ENCODE measurements at regions not wholly inside any gene's neighbourhood (a gene's known extent, or its start where the extent isn't known, plus 50 kb on each side); places are given as distances from the start of the nearest gene placed in this dataset.

DNA sequence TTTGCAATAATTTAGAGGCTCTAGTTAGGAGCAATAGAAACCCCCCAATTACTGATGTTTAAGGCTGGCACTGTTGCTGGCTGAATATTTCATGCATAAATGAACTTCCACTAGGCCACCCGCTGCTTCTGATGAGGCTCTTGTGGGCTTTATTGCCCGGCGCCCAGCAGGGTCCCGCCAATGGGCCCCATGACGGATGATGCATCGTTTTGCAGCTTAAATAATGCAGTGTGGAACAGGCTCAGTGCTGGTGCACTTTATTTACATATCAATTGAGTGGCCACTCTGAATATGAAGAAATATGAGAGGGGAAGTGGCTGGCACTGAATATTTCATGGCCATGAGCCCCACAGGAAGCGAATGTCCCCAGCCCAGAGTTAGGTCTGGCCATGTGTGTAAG is 155.3 kb upstream of the MAFB start:
- Histone ChIP-seq H3K4me3 (no peak overlapping the region), H3K27me3 (no peaks in the 10 kb centered on the region), H3K36me3 (no peaks in the 10 kb centered on the region), H3K4me1 (no peaks in the 10 kb centered on the region), H3K9me3 (no peaks in the 10 kb centered on the region), H3K27ac (no peak overlapping the region)
- TF ChIP-seq, protein P1, sequence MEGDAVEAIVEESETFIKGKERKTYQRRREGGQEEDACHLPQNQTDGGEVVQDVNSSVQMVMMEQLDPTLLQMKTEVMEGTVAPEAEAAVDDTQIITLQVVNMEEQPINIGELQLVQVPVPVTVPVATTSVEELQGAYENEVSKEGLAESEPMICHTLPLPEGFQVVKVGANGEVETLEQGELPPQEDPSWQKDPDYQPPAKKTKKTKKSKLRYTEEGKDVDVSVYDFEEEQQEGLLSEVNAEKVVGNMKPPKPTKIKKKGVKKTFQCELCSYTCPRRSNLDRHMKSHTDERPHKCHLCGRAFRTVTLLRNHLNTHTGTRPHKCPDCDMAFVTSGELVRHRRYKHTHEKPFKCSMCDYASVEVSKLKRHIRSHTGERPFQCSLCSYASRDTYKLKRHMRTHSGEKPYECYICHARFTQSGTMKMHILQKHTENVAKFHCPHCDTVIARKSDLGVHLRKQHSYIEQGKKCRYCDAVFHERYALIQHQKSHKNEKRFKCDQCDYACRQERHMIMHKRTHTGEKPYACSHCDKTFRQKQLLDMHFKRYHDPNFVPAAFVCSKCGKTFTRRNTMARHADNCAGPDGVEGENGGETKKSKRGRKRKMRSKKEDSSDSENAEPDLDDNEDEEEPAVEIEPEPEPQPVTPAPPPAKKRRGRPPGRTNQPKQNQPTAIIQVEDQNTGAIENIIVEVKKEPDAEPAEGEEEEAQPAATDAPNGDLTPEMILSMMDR (IDR thresholded peaks at IDR 0.05): no peak
- ATAC-seq: no peak
- intact Hi-C loops (cut with DNase I): no loop called here
- WGBS, 2 donors: 49 to 64% methylated on average over 7 of the region's 7 CpGs
- no peak for FAIRE-seq
- no peak for DNase-seq

DNA sequence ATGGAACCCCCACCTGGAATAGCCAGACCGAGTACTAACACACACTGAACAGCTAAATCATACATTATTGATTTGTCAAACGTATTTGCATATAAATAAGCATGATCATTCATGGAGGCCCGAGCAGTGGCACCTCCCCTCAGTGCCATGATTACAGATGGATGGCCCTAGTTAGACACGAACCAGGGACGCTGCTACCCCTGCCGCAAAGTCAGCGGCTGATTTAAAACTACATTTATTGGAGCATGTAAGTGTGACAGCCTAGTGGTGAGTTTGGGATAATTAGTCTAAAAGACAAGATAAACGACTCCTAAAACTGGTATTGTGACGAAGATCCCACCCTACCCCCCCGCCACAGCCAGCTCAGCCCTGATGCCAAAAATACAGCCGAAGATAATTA is 159.1 kb upstream of the MAFB start:
- TF ChIP-seq, protein P1 (IDR thresholded peaks at IDR 0.05): no peak
- FAIRE-seq (no peak), DNase-seq (no peak), ATAC-seq (no peak)
- intact Hi-C loops (cut with DNase I): no loop called here
- WGBS, 2 donors: 58 to 59% methylated on average over 11 of the region's 11 CpGs
- Histone ChIP-seq H3K27me3 (no peaks in the 10 kb centered on the region), H3K9me3 (no peaks in the 10 kb centered on the region), H3K4me1 (no peaks in the 10 kb centered on the region), H3K36me3 (no peaks in the 10 kb centered on the region), H3K27ac (no peak overlapping the region), H3K4me3 (no peak overlapping the region)

DNA sequence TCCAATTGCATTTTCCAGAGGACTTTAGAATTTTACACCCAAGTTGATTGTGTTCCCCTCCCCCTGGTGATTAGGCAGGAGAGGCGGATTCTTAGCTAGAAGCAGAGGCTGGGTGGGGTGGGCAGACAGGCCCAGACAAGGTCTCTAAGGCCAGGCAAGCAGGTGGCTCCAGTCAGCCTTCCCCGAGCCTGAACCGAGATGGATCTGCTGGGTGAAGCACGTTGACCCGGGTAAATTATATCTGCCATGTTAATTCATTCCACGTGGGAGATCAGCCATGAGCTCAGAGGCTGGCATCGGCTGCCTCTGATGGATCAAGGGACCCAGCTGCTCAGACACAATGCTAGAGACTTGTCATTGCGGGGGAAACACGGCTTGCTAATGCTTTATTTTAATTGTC is 159.5 kb upstream of the MAFB start:
- DNase-seq (no peak), FAIRE-seq (no peak), ATAC-seq (no peak)
- Histone ChIP-seq H3K36me3 (no peaks in the 10 kb centered on the region), H3K9me3 (no peaks in the 10 kb centered on the region), H3K27ac (no peak overlapping the region), H3K27me3 (no peaks in the 10 kb centered on the region), H3K4me1 (no peaks in the 10 kb centered on the region), H3K4me3 (no peak overlapping the region)
- TF ChIP-seq, protein P1 (IDR thresholded peaks at IDR 0.05): no peak
- intact Hi-C loops (cut with DNase I): no loop called here
- WGBS, 2 donors: 69 to 78% methylated on average over 9 of the region's 9 CpGs

DNA sequence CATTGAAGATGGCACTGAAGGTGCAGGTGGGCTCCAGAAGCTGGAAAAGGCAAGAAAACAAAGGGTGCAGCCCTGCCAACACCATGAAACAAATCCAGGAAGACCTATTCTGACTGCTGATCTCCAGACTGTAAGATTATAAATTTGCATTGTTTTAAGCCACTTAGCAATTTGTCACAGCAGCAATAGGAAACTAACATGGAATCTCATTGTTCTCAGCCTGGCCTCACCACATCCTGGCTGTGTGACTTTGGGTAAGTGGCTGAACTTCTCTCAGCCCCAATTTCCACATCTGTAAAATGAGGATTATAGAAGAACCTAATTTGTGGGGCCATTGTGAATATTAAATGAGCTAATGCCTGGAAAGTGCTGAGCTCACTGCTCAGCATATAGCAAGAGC is 160.4 kb upstream of the MAFB start:
- Histone ChIP-seq H3K27ac (no peak overlapping the region), H3K9me3 (no peaks in the 10 kb centered on the region), H3K36me3 (no peaks in the 10 kb centered on the region), H3K4me3 (no peak overlapping the region), H3K4me1 (no peaks in the 10 kb centered on the region), H3K27me3 (no peaks in the 10 kb centered on the region)
- no peak for FAIRE-seq
- intact Hi-C loops (cut with DNase I): no loop called here
- TF ChIP-seq, protein P1 (IDR thresholded peaks at IDR 0.05): no peak
- no peak for DNase-seq
- ATAC-seq: no peak

DNA sequence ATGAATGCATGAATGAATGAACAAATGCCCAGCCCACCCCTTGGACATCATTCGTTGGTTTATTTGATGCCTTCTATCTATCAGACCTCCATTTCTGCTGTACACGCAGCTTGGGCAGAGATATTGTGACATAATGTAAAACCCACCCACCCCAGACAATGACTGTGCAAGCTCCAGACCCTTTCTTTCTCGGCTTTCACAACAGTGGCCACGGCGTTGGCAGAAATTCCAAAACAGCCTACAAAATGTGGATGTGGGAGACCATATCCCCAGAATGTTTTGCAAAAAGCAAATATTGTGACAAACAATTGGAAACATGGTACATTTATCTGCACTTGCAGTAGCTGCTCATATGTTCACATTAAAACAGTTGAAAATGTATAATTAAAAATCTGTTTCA is 162.0 kb upstream of the MAFB start:
- ATAC-seq (no peak), DNase-seq (no peak), FAIRE-seq (no peak)
- Histone ChIP-seq H3K9me3 (no peaks in the 10 kb centered on the region), H3K36me3 (no peaks in the 10 kb centered on the region), H3K27me3 (no peaks in the 10 kb centered on the region), H3K27ac (no peak overlapping the region), H3K4me1 (no peaks in the 10 kb centered on the region), H3K4me3 (no peak overlapping the region)
- 79% methylated on average over 5 of the region's 5 CpGs for WGBS, 2 donors
- TF ChIP-seq, protein P1 (IDR thresholded peaks at IDR 0.05): no peak
- intact Hi-C loops (cut with DNase I): no loop called here
